Kidney capillary endothelial cell (primary cell): ENCODE measurements at regions not wholly inside any gene's neighbourhood (a gene's known extent, or its start where the extent isn't known, plus 50 kb on each side); places are given as distances from the start of the nearest gene placed in this dataset.

Experiments used
- DNase-seq: peaks from one replicate; pipeline ENCODE4 v3.0.0-alpha.2; 2018; ENCODE audit warnings: low spot score

DNA sequence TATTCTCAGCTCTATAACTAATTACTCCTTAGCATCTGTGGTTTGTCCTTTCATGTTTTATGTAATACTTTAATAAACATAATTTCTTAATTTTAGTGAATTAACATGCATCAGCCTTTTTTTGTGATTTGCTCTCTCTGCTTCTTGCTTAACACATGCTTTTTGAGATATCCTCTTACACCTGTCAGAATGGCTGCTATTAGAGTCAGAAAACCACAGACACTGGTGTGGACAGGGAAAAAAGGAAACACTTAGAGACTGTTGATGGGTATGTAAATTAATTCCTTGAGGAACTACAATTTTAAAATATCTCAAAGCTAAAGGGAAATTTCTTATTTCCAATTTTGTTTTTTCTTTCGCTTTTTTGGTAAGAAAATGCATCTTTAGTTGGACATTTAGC, 549.0 kb downstream of the ZNF804A start:
- DNase-seq: no peak

DNA sequence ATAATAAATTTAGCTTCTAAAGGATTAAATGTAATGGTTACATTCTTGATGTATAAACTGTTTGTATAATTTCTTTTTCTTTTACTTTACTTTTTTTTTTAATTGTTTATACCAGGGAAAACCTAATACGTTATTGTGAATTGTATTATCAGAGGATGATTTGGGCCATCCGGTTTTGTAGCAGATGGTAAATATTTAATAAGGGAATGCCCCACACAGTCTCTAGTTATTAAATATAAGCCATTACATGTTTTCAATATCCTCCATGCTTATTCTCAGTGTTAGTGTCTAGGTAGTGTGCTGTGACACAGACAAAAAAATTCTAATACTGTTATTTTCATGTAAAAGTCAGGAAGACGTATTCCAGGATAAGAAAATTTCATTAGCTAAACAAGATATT, 553.9 kb downstream of the ZNF804A start:
- no peak for DNase-seq

DNA sequence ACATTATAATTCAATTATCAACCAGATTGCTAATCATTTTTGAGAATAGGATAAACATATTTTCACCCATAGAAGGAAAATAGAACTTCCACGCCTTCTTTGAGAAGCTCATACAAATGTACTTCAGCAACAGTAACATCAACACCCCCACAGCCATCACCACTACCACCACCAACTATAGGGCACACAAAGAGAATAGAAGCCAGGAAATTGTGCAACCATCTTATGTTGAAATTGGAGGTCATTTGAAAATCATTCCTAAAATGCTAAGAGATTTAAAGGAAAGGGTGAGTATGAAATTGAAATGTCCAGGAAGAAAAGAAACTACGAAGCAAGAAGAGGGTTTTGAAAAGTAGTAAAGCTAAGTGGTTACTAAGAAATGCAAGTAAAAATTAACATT, 563.4 kb downstream of the ZNF804A start:
- DNase-seq: no peak

DNA sequence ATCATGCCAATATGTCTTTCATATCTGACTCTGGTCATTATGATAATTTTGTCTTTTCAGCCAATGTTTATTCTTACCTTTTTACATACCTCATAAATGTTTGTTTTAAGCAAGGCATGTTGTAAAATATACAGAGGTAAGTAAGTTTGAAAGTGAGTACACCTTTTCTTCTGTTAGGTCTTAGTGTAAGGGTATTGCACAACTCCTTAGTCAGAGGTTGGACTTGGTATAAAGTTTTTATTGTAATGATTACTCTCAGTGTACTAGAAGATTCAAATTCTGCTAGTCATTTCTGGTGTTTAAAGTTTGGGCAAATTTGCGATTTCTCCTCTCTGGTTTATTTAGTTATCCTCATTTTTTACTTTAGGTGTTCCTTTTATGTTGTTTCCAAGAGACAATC, 564.3 kb upstream of the FSIP2 start:
- DNase-seq: no peak

DNA sequence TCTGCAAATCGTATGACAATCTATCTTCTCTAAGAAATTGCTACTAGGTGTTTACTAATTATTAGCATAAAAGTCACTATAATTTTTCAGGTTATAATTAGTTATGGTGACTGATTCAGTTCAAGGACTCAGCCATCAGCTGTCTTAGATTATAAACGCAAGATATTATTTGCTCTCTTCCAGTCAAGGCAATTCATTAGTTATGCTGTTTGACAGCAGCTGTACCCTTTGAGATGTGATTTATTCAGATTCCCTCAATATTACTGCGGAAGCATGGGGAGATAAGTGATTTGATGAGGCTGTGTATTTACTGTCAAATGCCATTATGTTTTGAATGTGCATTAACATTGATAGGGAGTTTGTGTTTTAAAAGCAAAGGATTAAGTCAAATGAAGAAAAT, 558.9 kb upstream of the FSIP2 start:
- DNase-seq: no peak

DNA sequence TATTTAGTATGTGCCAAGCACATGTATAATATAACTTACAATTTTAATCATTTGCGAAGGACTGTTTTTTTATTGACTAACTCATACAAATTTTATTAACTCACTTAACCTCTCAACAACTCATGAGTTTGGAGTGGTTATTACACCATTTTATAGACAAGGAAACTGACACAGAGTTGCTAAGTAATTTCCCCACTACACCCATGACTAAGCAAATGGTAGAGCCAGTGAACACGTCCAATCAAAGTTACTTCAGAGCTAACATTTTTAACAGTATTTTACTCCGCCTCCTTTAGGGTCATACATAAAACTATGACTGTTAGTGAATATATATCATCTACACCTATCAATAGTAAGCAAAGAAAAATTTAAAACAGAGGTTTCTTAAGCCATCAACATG, 556.7 kb upstream of the FSIP2 start:
- no peak for DNase-seq

DNA sequence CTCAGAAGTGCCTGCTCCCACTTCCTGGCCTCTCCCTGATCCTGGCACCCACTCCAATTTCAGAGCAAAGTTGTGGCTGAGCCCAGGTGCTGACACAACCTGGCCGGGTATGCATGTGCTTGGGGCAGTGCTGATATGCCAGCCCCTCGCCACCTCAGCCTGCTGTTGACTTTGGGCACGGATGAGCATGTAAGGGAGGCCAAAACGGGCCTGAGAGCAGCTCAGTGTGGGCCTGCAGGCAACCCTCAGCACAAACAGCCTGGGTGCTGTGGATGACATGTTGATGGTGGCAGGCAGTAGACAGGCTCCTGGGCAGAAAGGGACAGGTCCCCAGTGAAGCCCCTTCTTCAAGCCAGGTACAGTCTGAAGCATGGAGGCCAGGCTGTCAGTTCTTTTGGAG, 553.6 kb upstream of the FSIP2 start:
- no peak for DNase-seq

DNA sequence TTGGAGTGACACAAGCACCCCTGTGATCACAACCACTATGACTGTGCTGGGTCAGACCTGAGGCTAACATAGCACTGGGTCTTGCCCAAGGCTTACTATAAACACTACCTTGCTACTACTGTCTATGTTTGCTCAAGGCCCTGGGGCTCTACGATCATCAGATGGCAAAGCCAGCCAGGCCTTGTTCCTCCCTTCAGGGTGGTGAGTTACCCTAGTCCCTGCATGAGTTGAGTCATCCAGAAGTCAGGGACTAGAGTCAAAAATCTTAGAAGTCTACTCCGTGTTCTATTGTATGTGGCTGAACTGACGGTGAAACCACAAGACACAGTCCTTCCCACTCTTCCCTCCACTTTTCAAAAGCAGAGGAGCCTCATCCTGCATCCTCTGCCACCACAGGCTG, 551.2 kb upstream of the FSIP2 start:
- DNase-seq: no peak

DNA sequence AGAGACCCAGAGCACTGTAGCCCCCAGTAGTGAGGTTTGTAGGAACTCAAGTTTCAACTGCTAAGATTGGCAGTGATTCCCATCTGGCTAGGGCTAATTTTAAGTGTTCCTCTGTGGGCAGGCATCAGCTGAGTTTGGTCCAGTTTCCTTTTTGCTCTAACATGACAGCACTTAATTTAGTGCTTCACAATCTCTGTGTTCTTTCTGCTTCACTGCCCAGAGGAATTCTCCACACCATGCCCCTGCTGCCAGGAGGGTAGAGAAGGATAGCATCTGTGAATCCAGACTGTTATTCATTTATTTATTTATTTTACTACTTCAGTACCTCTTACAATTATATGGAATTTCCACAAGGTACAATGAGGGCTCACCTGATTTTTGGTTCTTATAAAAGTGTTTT, 549.9 kb upstream of the FSIP2 start:
- DNase-seq: no peak

DNA sequence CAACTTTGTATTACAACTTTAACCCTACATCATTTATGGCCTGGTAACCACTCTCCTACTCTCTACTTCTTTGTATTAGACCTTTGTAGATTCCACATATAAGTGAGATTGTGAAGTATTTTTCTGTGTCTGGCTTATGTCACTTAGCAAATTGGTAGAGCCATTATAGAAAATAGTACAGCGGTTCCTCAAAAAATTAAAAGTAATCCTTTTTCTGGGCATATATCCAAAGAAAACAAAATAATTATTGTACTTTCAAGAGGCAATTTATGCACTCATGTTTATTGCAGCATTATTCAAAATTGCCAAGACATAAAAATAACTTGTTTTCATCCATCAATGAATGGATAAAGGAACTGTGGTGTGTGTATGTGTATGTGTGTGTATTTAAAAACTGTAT, 537.5 kb upstream of the FSIP2 start:
- DNase-seq: no peak

DNA sequence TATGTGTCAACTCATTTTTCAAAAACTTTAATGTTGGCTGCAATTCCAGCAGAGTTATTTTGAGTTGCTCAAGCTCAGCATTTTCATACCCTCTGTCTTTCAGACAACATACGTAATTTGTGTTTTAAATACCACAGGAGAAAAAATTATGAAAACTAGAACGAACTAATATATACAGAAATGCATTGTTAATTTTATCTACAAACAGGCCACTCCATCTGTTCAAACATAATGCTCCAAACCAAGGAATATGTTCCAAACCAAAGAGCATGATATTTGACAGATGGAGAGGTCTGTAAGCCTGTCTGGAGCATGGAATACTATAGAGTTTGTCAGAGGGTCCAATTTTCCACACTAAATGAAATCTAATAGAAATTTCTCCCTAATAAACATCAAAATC, 536.2 kb upstream of the FSIP2 start:
- DNase-seq: no peak

DNA sequence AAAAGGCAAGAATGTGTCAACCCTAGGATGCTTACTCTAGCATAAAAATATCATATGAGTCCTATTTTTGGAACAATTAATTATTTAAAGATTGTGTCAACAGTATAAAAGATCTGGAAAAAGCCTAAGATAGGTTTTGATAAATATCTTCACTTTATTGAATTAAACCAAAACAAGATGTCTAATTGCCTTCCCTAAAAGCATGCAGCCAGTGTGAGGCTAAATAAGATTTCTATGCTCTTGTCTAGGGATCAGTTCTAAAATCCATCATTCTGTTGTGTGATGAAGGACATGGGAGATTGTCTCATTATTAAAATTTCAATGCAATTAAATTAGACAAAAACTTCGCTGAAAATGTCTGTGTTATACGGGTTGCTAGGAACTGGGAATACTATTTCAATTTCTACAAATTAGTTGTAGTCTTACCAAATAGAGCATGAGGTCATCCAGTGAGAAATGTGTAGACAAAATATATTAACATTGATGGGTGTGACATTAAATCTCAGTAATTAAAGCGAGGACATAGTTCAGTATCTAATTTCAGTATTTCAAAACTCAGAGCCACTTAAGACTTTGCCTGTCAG, 535.6 kb upstream of the FSIP2 start:
- DNase-seq: no peak

DNA sequence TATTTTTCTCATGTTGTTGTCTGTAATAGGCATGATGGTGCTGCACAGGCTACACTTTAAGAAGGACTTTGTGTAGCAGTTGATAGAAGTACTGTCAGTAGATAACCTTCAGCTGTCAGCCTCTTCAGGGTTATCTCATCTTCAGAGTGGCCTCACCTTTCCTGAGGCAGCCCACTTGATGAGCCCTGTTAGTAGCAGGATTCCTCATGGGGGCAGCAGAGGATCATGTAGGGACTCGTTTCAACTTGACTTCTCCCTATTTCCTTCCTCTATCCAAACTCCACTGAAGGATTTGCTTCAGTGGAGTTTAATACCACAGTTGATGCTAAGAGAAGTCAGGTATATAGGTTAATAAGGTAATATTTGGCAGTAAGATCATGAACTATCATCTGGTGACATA, 530.3 kb upstream of the FSIP2 start:
- no peak for DNase-seq

DNA sequence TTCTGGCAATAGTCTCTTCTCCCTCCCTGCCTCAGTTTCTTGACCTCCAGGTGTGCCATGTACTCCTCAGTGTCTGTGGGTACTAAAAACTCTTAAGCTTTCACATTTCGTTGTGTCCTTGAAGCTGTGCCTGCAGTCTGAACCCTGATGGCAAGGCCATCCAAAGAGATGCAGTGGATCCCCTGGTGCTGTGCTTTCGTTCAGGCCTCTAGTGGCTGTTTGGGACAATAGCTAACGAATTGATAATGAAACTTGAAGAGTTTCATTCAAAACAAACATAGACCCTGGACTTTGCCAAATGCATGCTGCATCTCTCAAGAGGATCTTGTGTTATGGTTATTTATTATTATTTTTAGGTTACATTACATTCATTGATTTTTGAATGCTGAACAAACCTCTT, 523.1 kb upstream of the FSIP2 start:
- DNase-seq: no peak

DNA sequence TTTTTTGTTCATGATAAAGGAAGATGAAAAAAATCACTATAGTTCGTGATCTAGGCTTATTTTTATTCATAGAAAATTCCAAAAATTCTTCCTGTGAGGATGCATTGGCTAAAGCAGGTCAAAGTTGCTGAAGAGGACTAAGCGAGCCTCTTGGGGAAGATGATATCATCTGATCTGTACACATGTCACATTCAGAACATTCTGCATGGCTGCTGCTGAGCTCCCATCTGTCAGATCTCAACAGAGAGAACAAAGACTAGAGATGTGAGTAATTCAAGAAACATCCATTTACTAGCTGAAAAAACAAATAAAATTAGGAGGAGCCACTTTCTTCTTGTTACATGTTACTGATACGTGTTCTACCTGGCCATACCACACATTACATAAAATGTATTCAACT, 518.6 kb upstream of the FSIP2 start:
- DNase-seq: no peak

DNA sequence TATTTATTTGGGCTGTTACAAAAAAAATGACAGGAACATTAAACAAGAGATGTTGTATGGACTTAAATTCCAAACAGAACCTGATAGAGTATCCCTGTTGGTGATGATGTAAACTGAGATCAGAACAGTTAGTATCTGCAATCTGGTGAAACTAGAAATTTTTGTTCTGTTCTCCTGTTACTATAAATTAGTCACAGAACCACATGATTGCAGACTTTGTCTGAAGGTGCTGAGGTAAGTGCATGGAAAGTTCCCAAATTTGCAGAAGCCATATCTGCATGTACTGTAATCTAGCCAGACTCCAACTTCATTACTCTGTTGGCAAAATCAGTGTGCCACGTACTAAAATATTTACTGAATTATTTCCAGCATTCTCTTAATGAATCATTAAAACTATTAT, 516.3 kb upstream of the FSIP2 start:
- no peak for DNase-seq

DNA sequence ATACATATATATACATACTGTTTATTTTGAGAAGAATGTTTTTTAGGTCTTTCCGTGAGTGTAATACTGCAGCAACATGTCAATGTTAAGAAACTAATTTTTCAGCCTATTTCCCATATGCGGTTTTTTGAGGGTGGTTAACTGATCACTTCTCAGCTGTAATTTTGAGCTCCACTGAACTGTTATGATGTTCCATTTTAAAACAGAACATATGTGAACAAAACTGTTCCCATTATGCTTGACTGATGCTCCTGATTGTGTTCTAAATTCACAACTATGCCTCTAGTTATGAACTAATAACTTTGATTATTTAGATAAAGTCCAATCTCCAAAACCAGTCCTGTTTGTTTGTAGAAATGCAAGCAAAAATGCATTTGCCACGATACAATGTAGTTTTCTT, 511.2 kb upstream of the FSIP2 start:
- no peak for DNase-seq

DNA sequence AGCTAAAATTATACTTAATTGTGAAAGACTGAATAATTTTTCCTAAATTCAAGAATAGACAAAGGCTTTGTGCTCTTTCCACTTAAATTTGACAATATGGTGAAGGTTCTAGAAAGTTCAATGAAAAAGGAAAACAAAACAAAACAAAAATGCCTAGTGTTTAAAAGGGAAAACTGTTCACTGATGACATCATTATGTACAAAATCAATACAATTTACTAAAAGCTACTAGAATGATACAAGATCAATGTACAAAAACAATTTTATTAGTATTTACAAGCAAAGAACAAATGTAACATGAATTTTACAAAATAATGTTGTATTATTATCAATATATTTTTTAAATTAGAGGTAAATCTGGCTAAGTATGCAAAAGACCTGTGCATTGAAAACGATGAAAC, 499.1 kb upstream of the FSIP2 start:
- no peak for DNase-seq

DNA sequence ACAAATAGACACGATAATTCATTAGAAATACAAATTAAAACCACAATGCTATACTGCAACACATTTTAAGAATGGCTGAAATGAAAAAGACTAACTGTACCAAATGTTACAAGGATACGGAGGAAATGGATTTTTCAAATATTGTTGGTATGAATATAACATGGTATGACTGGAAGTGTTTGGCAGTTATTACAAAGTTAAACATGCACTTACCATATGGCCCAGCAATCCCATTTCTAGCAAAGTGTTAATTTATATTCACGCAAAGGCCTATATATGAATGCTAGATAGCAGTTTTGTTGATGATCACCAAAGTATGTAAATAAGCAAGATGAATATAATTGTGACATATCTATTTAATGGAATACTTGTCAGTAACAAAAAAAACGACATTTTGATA, 497.8 kb upstream of the FSIP2 start:
- no peak for DNase-seq

DNA sequence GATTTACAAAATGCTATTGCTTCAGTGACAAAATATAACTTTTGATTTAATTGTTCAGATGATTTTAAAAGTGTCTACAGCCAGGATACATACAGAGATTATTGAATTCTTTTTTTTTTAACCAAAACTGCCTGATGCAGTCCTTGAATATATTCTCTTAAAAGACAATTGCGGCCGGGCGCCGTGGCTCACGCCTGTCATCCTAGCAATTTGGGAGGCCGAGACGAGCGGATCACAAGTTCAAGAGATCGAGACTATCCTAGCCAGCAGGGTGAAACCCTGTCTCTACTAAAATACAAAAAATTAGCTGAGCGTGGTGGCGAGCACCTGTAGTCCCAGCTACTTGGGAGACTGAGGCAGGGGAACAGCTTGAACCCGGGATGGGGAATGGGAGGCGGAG, 497.0 kb upstream of the FSIP2 start:
- DNase-seq: no peak

DNA sequence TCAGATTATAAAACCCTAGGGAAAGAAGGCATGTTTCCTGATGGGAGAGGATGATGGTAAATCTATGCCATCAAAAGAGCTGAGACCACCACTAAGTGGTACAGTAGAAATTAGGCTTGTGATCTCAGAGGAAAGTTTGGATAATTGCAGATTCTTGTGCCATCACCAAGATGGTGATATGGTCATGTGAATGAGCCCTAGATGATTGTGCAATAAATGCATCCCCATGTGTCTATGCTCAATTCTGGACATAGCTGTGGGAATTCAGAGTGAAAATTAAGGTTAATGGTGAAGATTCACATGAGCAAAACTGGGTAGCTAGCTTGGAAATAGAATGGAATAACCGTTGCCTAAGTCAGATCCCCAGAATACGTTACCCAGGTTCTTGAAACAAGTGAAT, 496.1 kb upstream of the FSIP2 start:
- no peak for DNase-seq

DNA sequence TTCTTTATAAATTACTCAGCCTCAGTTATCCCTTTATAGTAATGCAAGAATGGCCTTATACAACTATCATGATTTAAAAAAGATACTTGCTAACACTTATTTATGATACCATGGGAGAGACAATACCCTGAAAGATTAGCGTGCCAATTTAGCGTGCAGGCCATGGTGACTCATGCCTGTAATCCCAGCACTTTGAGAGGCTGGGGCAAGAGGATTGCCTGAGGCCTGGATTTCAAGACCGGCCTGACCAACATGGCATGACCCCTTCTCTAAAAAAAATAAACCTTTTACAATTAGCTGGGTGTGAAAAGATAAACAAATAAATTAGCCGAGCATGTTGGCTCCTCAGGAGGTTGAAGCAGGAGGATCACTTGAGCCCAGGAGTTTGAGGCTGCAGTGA, 493.4 kb upstream of the FSIP2 start:
- no peak for DNase-seq

DNA sequence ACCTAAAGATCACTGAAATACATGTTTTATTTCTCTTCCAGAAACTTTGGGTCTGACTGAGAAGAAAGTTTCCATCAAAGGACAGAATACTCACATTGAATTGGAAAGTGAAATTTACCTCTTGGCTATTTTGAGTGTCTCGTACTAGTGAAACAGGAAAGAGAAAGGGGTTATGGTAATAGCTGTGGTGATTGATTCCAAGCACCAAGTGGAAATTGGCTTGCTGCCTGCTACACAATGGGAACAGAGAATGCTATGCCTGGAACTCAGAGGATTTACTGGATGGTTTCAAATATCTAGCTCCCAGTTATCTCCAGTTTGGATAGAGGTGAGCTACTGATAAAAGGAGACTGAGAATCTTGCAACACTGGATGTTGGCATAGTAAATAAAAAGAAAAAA, 492.8 kb upstream of the FSIP2 start:
- DNase-seq: no peak

DNA sequence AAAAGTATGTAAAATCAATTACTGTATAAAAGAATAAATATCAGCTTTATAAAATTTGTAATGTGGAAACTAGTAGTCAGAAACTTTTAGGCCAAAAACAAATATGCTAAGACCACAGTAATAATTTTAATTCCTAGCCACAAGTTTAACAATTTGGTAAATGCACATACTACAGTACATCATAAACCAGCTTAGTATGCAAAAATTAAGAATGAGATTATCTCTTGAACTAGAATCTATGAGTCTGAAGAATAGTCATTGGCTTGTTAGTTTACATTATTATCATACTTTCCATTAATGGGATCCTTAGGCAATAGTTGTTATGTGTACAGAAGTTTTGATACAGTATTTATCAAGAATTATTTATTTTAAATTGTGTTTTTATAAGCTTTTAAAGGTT, 491.9 kb upstream of the FSIP2 start:
- DNase-seq: no peak

DNA sequence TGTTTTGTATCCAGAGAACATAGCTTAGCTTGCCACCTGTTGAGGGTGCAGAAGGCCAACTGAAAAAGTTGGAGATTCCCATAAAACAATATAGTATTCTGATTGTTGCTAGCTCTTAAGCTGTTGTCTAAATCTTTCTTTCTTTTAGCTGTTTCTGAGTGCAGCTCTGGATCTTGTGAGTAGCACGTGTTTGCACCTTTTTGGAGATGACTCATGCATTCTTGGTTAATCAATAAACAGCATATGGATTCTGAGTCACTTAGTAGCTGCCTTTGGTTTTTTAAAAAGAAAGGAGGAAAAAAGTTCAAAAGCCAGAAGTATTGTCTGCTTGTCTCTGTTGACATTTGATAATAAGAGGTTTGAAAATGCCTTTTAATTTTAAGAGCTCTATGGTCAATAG, 483.0 kb upstream of the FSIP2 start:
- DNase-seq: no peak
